Stomach (tissue), 8 donors: ENCODE measurements at regions not wholly inside any gene's neighbourhood (a gene's known extent, or its start where the extent isn't known, plus 50 kb on each side); places are given as distances from the start of the nearest gene placed in this dataset.
"Not testable (repeated sequence)": the region's sequence is repeated elsewhere in the genome, so short reads cannot be mapped to it uniquely, and the experiment has no call there.

Experiments
- DNase-seq, 2 donors: peaks; one replicate each; pipeline versions ENCODE4 v3.0.0 to v3.0.0-alpha.2; 2013 to 2019
- H3K27ac ChIP-seq, 5 donors: fragments of 200-600 bp in 4 of 5; sonication (generic) in 4 of 5; one replicate each; pipeline ENCODE4 v1.5.1; 2013 to 2019; ENCODE audit warnings: mild to moderate bottlenecking in 1 of 5, moderate library complexity in 1 of 5
- H3K27me3 ChIP-seq, 3 donors: fragments of 200-600 bp; sonication (generic); one replicate each; pipeline ENCODE4 v1.5.1; 2017 to 2019; ENCODE audit warnings: mixed run types in 1 of 3
- H3K36me3 ChIP-seq, 4 donors: fragments of 200-600 bp; sonication (generic); 1 replicate in 3 of 4; 2 replicates in 1 of 4; pipeline ENCODE4 v1.5.1; 2016 to 2019
- H3K4me1 ChIP-seq, 4 donors: fragments of 200-600 bp; sonication (generic); one replicate each; pipeline ENCODE4 v1.5.1; 2016 to 2019
- H3K4me3 ChIP-seq, 4 donors: fragments of 200-600 bp; sonication (generic) in 3 of 4; one replicate each; pipeline ENCODE4 v1.5.1; 2016 to 2019; ENCODE audit warnings: mild to moderate bottlenecking in 1 of 4
- H3K9me3 ChIP-seq, 4 donors: fragments of 200-600 bp; sonication (generic); one replicate each; pipeline ENCODE4 v1.5.1; 2016 to 2019
- EP300 ChIP-seq: sonication (generic); formaldehyde crosslinking; IDR thresholded peaks from one replicate; pipeline ENCODE4 v1.6.1; 2017; ENCODE audit warnings: antibody characterized with exemption
- POLR2A ChIP-seq, 4 donors: fragments of 450-650 bp; IDR thresholded peaks; one replicate each; pipeline ENCODE4 v1.6.1; 2016; ENCODE audit warnings: antibody characterized with exemption in 4 of 4, control low read depth in 2 of 4, mild to moderate bottlenecking in 1 of 4, moderate library complexity in 1 of 4
- POLR2AphosphoS5 ChIP-seq, 3 donors: sonication (generic); formaldehyde crosslinking; IDR thresholded peaks; one replicate each; pipeline ENCODE4 v1.6.1; 2016; ENCODE audit warnings: antibody characterized with exemption in 3 of 3
- WGBS, 5 donors: extraction: QIAGEN DNeasy Blood & Tissue Kit in 3 of 5; methylation state at CpG; one replicate each; pipeline versions ENCODE4 v1.1.5 to v1.1.7; 2013 to 2018; 5-methylcytosine and 5-hydroxymethylcytosine counted together
- intact Hi-C: fragments of 100-400 bp; cut with DNase I; formaldehyde crosslinking; loops from one replicate; pipeline ENCODE4 v1.15.1; 2023; ENCODE audit warnings: low total_unique reads
- TF ChIP-seq, protein P1 (sequence below), 7 experiments: fragments of 450-650 bp in 4 of 7; fragments of 200-600 bp in 3 of 7; sonication (generic) in 3 of 7; IDR thresholded peaks; one replicate each; pipeline ENCODE4 v1.5.1; 2016 to 2019; ENCODE audit warnings: antibody characterized with exemption in 7 of 7, control low read depth in 2 of 7, mild to moderate bottlenecking in 1 of 7
- donor health status: healthy with polysubstance abuse.
- donor health status: Bipolar disorder and iron deficiency.
- donor health status: healthy.

DNA sequence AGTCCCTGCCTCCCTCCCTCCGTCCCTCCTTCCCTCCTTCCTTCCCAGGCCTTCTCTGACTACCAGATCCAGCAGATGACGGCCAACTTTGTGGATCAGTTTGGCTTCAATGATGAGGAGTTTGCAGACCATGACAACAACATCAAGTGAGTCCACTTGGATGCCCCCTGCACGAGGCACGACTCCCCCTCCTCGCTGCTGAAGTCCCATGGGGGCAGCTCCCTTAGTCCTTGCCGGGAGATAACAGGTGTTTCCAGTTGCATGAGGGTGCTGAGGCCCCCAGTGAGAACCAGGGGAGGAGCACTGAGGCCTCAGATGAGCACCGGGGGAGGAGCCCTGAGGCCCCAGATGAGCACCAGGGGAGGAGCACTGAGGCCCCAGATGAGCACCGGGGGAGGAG, 200.0 kb downstream of the LIPI start:
- H3K36me3 ChIP-seq: no peaks in the 10 kb centered on the region
- DNase-seq: no peak
- no peak overlapping the region for H3K27ac ChIP-seq
- H3K27me3 ChIP-seq: no peaks in the 10 kb centered on the region
- H3K4me1 ChIP-seq: no peaks in the 10 kb centered on the region
- H3K4me3 ChIP-seq: no peak overlapping the region
- TF ChIP-seq POLR2AphosphoS5 (IDR thresholded peaks at IDR 0.05): no peak
- no peak for TF ChIP-seq EP300
- no peak for TF ChIP-seq POLR2A (IDR thresholded peaks at IDR 0.05)
- TF ChIP-seq, protein P1, sequence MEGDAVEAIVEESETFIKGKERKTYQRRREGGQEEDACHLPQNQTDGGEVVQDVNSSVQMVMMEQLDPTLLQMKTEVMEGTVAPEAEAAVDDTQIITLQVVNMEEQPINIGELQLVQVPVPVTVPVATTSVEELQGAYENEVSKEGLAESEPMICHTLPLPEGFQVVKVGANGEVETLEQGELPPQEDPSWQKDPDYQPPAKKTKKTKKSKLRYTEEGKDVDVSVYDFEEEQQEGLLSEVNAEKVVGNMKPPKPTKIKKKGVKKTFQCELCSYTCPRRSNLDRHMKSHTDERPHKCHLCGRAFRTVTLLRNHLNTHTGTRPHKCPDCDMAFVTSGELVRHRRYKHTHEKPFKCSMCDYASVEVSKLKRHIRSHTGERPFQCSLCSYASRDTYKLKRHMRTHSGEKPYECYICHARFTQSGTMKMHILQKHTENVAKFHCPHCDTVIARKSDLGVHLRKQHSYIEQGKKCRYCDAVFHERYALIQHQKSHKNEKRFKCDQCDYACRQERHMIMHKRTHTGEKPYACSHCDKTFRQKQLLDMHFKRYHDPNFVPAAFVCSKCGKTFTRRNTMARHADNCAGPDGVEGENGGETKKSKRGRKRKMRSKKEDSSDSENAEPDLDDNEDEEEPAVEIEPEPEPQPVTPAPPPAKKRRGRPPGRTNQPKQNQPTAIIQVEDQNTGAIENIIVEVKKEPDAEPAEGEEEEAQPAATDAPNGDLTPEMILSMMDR (IDR thresholded peaks at IDR 0.05): no peak
- 85 to 90% (median 86%) methylated on average over 6 to 8 of the region's 8 CpGs for WGBS, 5 donors
- H3K9me3 ChIP-seq: no peaks in the 10 kb centered on the region
- intact Hi-C loops: no loop called here

DNA sequence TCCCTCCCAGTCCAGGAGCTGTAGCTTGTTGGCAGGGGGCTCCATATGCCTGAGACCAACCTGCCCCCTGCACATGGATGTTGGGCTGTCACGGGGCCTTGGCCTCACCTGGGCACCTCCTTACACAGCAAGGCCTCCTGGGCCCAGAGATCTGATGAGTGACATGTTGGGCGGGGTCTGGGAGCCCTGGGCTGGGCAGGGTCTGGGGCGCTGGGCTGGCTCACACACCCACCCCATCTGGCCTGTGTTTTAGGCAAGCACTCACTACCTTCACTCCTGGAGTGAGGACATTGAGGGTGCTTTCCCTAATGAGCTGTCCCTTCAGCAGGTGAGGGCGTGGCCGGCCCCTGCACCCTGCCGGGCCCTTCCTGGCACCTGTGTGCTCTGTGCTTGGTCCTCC, 200.8 kb downstream of the LIPI start:
- H3K36me3 ChIP-seq, H3K4me1 ChIP-seq, H3K9me3 ChIP-seq, intact Hi-C loops, H3K27me3 ChIP-seq, DNase-seq, H3K4me3 ChIP-seq, H3K27ac ChIP-seq: not testable (repeated sequence)
- WGBS, 5 donors: 70 to 82% (median 76%) methylated on average over 5 to 6 of the region's 6 CpGs

DNA sequence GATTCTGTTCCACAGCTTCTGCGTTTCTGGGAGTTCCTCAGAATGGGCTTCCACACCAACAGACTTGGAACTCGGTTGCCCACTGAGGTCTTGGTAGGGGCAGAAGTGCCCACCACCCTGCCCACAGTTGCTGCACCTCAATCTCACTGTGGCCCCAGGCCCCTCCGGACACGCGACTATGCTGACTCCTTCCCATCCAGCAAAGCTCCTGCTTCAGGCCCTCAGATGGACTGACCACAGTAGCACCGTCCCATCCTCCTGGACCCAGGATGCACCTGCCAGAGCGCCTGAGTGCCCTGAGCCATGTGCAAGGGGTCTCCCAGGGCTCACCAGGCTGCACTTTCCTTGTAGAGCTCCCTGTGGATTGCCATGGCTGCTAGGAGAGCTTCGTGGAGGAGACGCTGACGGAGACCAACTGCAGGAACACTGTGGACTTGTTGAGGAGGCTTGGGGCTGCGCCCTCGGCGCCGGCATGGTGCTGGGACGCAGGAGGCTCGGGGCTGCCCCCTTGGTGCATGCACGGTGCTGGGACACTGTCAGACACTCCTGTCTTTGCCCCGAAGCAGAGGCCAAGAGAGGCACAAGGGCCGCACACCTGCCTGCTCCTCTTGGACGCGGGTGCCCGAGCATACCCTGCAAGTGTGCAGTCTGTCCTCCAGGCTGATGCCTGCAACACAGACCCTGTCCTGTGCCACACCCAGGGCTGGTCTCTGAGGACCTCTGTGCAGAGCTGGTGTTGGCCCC, 201.3 kb downstream of the LIPI start:
- 79 to 89% (median 88%) methylated on average over 8 to 22 of the region's 22 CpGs for WGBS, 5 donors
- not testable (repeated sequence) for DNase-seq

DNA sequence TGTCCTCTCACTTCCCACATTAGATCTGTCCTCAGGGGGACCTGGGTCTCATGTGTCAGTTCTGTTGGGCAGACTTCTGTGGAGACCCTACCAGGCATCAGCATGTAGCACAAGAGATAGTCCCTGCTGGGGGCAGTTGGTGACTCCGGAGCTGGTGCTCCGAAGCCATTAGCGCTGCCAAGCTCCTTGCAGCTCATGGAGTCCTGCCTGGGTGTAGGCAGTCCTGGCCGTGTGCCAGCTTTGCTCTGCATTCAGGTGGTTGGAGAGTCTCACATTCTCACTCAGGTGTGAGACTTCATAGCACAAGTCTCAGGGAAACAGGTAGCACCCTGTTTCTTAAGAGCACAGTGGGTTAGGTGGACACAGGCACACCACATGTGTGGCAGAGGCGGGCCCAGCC, 202.3 kb downstream of the LIPI start:
- WGBS, 5 donors: 68 to 86% (median 80%) methylated on average over 2 to 5 of the region's 5 CpGs
- H3K9me3 ChIP-seq, H3K27me3 ChIP-seq, intact Hi-C loops, H3K4me3 ChIP-seq, H3K36me3 ChIP-seq, H3K27ac ChIP-seq, DNase-seq, H3K4me1 ChIP-seq: not testable (repeated sequence)

More for the DNA sequence above, 201.3 kb downstream of the LIPI start:
- H3K4me1 ChIP-seq, H3K27ac ChIP-seq, H3K27me3 ChIP-seq, H3K9me3 ChIP-seq, H3K36me3 ChIP-seq, intact Hi-C loops, H3K4me3 ChIP-seq: not testable (repeated sequence)

DNA sequence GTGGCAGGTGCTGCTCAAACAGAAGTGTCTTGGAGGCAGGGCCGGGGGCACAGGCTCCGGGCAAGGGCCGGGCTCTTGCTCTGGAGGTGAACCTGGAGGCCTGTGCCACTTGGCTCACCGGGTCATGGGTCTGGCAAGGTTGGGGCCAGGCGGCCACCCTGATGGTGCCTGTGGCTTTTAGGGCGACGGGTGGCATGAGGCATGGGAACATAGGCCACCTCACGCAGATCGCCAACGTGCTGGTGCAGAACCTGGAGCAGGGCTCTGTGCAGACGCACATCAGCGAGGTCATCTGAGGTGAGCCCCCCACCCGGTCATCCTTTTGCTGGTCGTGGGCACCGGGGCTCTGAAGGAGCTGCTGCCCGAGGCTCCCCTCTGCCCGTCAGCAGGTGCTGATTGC, 202.7 kb downstream of the LIPI start:
- H3K4me1 ChIP-seq, H3K9me3 ChIP-seq, intact Hi-C loops, H3K27ac ChIP-seq, H3K27me3 ChIP-seq, H3K4me3 ChIP-seq, DNase-seq, H3K36me3 ChIP-seq: not testable (repeated sequence)
- 90 to 100% (median 95%) methylated on average over 2 to 17 of the region's 17 CpGs for WGBS, 5 donors

DNA sequence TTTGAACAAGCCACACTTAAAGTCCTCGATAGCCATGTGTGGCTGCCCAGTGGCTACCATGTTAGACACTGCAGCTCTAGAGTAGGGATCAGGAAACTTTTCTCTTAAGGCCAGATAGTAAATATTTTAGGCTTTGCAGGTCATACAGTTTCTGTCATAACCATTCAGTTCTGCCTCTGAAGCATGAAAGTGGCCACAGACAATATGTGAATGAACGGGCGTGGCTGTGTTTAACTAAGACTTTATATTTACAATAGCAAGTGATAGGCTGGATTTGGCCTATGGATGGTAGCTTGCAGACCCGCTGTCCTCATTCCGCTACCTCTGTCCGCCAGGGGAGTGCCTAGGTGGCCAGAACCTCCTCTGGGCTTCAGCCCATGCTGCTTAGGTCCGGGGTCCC, 204.6 kb downstream of the LIPI start:
- H3K9me3 ChIP-seq, H3K4me1 ChIP-seq, intact Hi-C loops, H3K27ac ChIP-seq, H3K36me3 ChIP-seq, H3K27me3 ChIP-seq, H3K4me3 ChIP-seq, DNase-seq: not testable (repeated sequence)
- 42 to 65% (median 50%) methylated on average over 4 to 7 of the region's 7 CpGs for WGBS, 5 donors

DNA sequence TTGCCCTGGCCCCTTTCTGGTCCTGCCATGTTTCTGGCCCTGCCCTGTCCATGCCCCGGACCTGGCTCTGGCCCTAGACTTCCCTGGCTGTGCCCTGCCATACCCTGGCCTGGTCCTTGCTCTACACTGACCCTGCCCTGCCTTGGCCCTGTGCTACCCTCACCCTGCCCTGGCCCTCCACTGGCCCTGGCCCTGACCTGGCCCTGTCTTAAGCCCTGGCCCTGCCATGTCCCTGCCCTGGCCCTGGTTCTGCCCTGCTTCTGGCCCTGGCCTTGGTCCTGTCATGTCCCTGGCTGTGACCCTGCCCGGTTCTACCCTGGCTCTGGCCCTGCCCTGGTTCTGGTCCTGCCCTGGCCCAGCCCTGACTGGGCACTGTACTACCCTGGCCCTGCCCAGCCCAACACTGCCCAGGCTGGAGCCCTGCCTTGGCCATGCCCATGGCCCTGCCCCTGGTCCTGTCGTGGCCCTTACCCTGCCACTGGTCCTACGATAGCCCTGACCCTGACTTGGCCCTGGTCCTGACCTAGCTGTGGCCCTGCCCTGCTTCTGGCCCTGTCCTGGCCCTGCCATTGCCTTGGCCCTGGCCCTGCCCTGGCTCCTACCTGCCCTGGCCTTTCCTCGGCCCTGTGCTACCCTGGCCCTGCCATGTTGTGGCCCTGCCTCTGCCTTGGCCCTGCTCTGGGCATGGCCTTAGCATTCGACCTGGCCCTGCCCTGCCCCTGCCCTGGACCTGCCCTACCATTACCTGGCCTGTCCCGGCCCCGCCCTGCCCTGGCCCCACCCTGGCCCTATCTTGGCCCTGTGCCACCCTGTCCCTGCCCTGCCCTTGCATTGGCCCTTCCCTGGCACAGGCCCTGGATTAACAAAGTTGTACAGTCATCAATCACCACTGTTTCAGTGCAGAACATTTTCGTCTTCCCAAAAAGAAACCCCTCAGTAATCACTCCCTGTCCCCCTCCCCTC, 223.5 kb downstream of the LIPI start:
- DNase-seq, H3K9me3 ChIP-seq, H3K36me3 ChIP-seq, intact Hi-C loops, H3K27me3 ChIP-seq, H3K27ac ChIP-seq, H3K4me3 ChIP-seq, H3K4me1 ChIP-seq: not testable (repeated sequence)
- WGBS, 5 donors: 60 to 73% (median 68%) methylated on average over 4 to 8 of the region's 9 CpGs

DNA sequence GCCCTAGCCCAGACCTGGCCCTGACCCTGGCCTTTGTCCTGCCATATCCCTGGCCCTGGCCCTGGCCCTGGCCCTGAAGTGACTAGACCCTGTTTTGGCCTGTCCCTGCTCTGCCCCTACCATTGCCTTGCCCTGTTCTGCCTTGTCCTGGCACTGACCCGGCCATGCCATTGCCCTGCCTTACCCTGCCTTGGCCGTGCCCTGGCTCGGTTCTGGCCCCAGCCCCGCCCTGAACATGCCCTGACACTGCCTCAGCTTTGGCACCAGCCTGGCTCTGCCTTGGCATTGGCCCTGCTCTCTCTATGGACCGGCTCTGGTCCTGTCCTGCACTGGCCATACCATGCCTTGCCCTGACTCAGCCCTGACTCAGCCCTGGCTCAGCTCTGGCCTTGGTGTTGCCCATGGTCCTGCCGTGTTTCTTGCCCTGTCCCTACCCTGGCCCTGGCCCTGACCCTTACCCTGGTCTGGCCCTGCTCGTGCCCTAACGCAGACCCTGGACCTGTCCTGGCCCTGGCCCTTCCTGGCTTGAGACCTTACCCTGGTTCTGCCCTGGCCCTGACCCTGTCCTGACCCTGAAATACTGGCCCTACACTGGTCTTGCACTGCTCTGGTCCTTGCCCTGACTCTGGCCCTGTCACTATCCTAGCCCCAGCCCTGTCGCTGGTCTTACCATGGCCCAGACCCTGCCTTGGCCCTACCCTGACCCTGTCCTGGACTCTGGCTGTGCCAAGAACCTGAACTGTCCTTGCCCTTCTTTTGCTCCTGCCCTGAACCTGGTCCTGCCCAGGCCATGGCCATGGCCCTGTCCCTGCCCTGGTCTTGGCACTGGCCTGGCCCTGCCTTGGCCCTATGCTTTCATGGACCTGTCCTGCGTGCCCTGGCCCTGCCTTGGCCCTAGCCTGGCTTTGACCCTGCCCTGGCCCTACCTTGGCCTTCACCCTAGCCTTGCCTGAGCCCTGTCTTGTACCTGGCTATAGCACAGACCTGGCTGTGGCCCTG, 224.6 kb downstream of the LIPI start:
- intact Hi-C loops, H3K9me3 ChIP-seq, H3K36me3 ChIP-seq, DNase-seq, H3K4me1 ChIP-seq, H3K27me3 ChIP-seq, H3K4me3 ChIP-seq, H3K27ac ChIP-seq: not testable (repeated sequence)
- WGBS, 5 donors: 72 to 88% (median 81%) methylated on average over 7 to 10 of the region's 10 CpGs

DNA sequence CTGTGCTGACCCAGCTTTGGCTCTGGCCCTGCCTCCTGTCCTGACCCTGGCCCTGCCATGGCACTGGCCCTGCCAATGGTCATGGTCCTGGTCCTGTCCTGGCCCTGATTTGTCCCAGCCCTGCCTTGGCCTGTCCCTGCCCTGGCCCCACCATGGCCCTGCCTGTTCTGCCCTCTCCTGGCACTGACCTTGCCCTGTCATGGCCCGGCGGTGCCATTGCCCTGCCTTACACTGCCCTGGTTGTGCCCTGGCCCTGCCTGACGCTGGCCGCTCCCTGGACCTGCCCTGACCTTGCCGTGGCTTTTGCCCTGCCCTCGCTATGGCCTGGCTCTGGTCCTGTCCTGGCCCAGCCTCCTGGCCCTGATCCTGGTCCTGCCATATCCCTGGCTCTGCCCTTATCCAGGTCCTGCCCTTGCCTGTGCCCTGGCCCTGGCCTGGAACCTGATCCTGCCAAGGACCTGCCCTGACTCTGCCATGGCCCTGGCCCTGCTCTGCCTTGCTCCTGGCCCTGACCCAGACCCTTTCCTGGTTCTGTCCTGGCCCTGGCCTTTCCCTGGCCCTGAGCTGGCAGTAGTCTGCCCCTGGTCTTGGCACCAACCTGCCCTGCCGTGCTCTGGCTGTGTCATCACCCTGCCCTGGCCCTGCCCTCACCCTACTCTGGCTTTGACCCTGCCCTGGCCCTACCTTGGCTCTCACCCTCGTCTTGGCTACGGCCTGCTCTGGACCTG, 225.5 kb downstream of the LIPI start:
- intact Hi-C loops, H3K4me1 ChIP-seq, H3K9me3 ChIP-seq, H3K36me3 ChIP-seq, H3K4me3 ChIP-seq, DNase-seq, H3K27me3 ChIP-seq, H3K27ac ChIP-seq: not testable (repeated sequence)
- WGBS, 5 donors: 66 to 92% (median 70%) methylated on average over 6 to 9 of the region's 9 CpGs
